IMR-90 (cell line): ENCODE measurements at regions not wholly inside any gene's neighbourhood (a gene's known extent, or its start where the extent isn't known, plus 50 kb on each side); places are given as distances from the start of the nearest gene placed in this dataset.

Experiments used
- ATAC-seq: fragments of 200-7000 bp; cut with Tn5 transposase; 2 replicates; pipeline ENCODE4 v1.9.1; 2020; ENCODE audit warnings: low read depth, mild to moderate bottlenecking, moderate library complexity
- BruUV-seq: library from RNA; stranded (reverse); fragments of 400-500 nt; replicated peaks from 2 replicates; lab custom pipeline; 2021; lab: Mats Ljungman, UMichigan
- CTCF ChIA-PET: fragments of 300-600 bp; formaldehyde crosslinking; extraction: SDS; loops from one replicate; lab custom pipeline; 2021; ENCODE audit warnings: antibody characterized with exemption; lab: Yijun Ruan, JAX
- POLR2A ChIA-PET: fragments of 300-600 bp; sonication (Branson Sonifier 250); formaldehyde crosslinking; loops from one replicate; lab custom pipeline; 2022; ENCODE audit warnings: antibody characterized with exemption; ENCODE audit not compliant: unreplicated experiment; lab: Charles Lee
- DNase-seq: peaks from one replicate; pipeline ENCODE4 v3.0.0; 2013
- H2AFZ ChIP-seq: replicated peaks from 2 replicates; pipeline ENCODE3; 2013; ENCODE audit warnings: low read length, mild to moderate bottlenecking; ENCODE audit not compliant: poor library complexity
- H2AK5ac ChIP-seq: 2 replicates; pipeline ENCODE4 v1.6.1; 2013; ENCODE audit warnings: low read depth, low read length, inconsistent platforms
- H2AK9ac ChIP-seq: replicated peaks from 2 replicates; pipeline ENCODE3; 2013; ENCODE audit warnings: mild to moderate bottlenecking, low read depth, low read length, moderate library complexity; ENCODE audit not compliant: poor library complexity
- H2BK120ac ChIP-seq: 2 replicates; pipeline ENCODE4 v1.6.1; 2013; ENCODE audit warnings: low read depth, low read length, inconsistent platforms
- H2BK15ac ChIP-seq: 3 replicates; pipeline ENCODE4 v1.6.1; 2013; ENCODE audit warnings: low read depth, low read length, inconsistent platforms
- H2BK20ac ChIP-seq: 2 replicates; pipeline ENCODE4 v1.6.1; 2013; ENCODE audit warnings: low read depth, mild to moderate bottlenecking, inconsistent platforms, low read length, moderate library complexity
- H2BK5ac ChIP-seq: 2 replicates; pipeline ENCODE4 v1.6.1; 2013; ENCODE audit warnings: mild to moderate bottlenecking, low read depth, low read length, inconsistent platforms; ENCODE audit not compliant: poor library complexity, severe bottlenecking
- H3K14ac ChIP-seq: replicated peaks from 2 replicates; pipeline ENCODE4 v1.6.1; 2013; ENCODE audit warnings: low read depth, low read length, inconsistent platforms
- H3K18ac ChIP-seq: 2 replicates; pipeline ENCODE4 v1.6.1; 2013; ENCODE audit warnings: low read depth, low read length, control low read depth
- H3K23ac ChIP-seq: 2 replicates; pipeline ENCODE4 v1.6.1; 2013; ENCODE audit warnings: low read depth, low read length, inconsistent platforms
- H3K27ac ChIP-seq: 2 replicates; pipeline ENCODE4 v1.5.1; 2013; ENCODE audit warnings: mild to moderate bottlenecking, control low read depth, low read length; ENCODE audit not compliant: insufficient read depth
- H3K27me3 ChIP-seq: 2 replicates; pipeline ENCODE4 v1.6.1; 2013; ENCODE audit warnings: low read length; ENCODE audit not compliant: control insufficient read depth, insufficient read depth
- H3K36me3 ChIP-seq: 2 replicates; pipeline ENCODE4 v1.6.1; 2013; ENCODE audit warnings: low read length, mixed read lengths; ENCODE audit not compliant: control insufficient read depth, insufficient read depth
- H3K4ac ChIP-seq: 2 replicates; pipeline ENCODE4 v1.6.1; 2013; ENCODE audit warnings: low read depth, low read length, inconsistent platforms
- H3K4me1 ChIP-seq: 2 replicates; pipeline ENCODE4 v1.6.1; 2013; ENCODE audit warnings: low read length, mixed read lengths; ENCODE audit not compliant: control insufficient read depth, insufficient read depth
- H3K4me2 ChIP-seq: 2 replicates; pipeline ENCODE4 v1.6.1; 2013; ENCODE audit warnings: low read depth, mild to moderate bottlenecking, control low read depth, low read length, moderate library complexity
- H3K4me3 ChIP-seq: 2 replicates; pipeline ENCODE4 v1.5.1; 2013; ENCODE audit warnings: low read depth, mild to moderate bottlenecking, control low read depth, low read length, moderate library complexity; ENCODE audit not compliant: insufficient read depth
- H3K56ac ChIP-seq: 2 replicates; pipeline ENCODE4 v1.6.1; 2013; ENCODE audit warnings: low read length, inconsistent platforms; ENCODE audit not compliant: insufficient read depth; ENCODE audit errors: extremely low read depth
- H3K79me1 ChIP-seq, 2 experiments: 2 replicates each; pipeline ENCODE4 v1.6.1; 2013; ENCODE audit warnings: low read length in 2 of 2, inconsistent platforms in 1 of 2, low read depth in 1 of 2
- H3K9ac ChIP-seq: 2 replicates; pipeline ENCODE4 v1.6.1; 2013; ENCODE audit warnings: low read depth, low read length, control low read depth
- H3K9me1 ChIP-seq: 2 replicates; pipeline ENCODE4 v1.6.1; 2013; ENCODE audit warnings: low read length, inconsistent platforms; ENCODE audit not compliant: insufficient read depth
- H3K9me3 ChIP-seq: 2 replicates; pipeline ENCODE4 v1.6.1; 2013; ENCODE audit warnings: low read length; ENCODE audit not compliant: control insufficient read depth, insufficient read depth
- H4K20me1 ChIP-seq: 2 replicates; pipeline ENCODE4 v1.6.1; 2013; ENCODE audit warnings: low read length, inconsistent platforms; ENCODE audit not compliant: insufficient read depth
- H4K5ac ChIP-seq: 2 replicates; pipeline ENCODE4 v1.6.1; 2013; ENCODE audit warnings: mild to moderate bottlenecking, low read depth, low read length, control low read depth
- H4K8ac ChIP-seq, 2 experiments: 2 replicates each; pipeline ENCODE4 v1.6.1; 2013; ENCODE audit warnings: low read depth in 2 of 2, low read length in 2 of 2, control low read depth in 1 of 2, inconsistent platforms in 1 of 2
- H4K91ac ChIP-seq: 2 replicates; pipeline ENCODE4 v1.6.1; 2013; ENCODE audit warnings: low read depth, low read length, inconsistent platforms; ENCODE audit not compliant: insufficient read depth
- CEBPB ChIP-seq: IDR thresholded peaks from 2 replicates; pipeline ENCODE4 v1.6.1; 2012; ENCODE audit warnings: low read depth, low read length, improper control_type of control experiment
- CTCF ChIP-seq: conservative IDR thresholded peaks from 2 replicates; pipeline ENCODE4 v1.5.1; 2012; ENCODE audit warnings: mild to moderate bottlenecking, low read depth, low read length, improper control_type of control experiment
- RAD21 ChIP-seq: IDR thresholded peaks from 2 replicates; pipeline ENCODE4 v1.6.1; 2012; ENCODE audit warnings: low read length, improper control_type of control experiment
- RFX5 ChIP-seq: IDR thresholded peaks from 2 replicates; pipeline ENCODE4 v1.8.0; 2012; ENCODE audit warnings: low read depth, mild to moderate bottlenecking, low read length, moderate library complexity
- SMC3 ChIP-seq: fragments of 150-350 bp; IDR thresholded peaks from 2 replicates; pipeline ENCODE4 v1.6.1; 2016; ENCODE audit warnings: low read depth, mild to moderate bottlenecking, antibody characterized with exemption, low read length, moderate library complexity
- WGBS, 2 experiments: methylation state at CpG; one replicate each; pipeline versions ENCODE4 v1.1.5 to v1.1.7; 2013; ENCODE audit warnings: missing lambda C conversion rate in 2 of 2; ENCODE audit not compliant: insufficient read length in 1 of 2; ENCODE audit errors: extremely low coverage in 2 of 2; 5-methylcytosine and 5-hydroxymethylcytosine counted together
- dilution Hi-C: fragments of 300-500 bp; cut with HindIII; formaldehyde crosslinking; loops from one replicate; pipeline ENCODE4 v1.14.3; 2018; ENCODE audit warnings: low sequenced_read_pairs; ENCODE audit not compliant: unreplicated experiment
- in situ Hi-C: fragments of 300-500 bp; cut with MboI; formaldehyde crosslinking; loops from 3 replicates; pipeline ENCODE4 v1.14.3; 2019; ENCODE audit warnings: low sequenced_read_pairs, inconsistent platforms, mixed read lengths
- intact Hi-C: fragments of 100-400 bp; cut with micrococcal nuclease; formaldehyde crosslinking; loops from 2 replicates; pipeline ENCODE4 v1.10.0; 2022

GRCh38 chr10:131670341-131670740, 230.5 kb upstream of the PPP2R2D start:
- no TSS peak for BruUV-seq
- H3K36me3 ChIP-seq = no peaks in the 10 kb centered on the region
- ATAC-seq (no peak), DNase-seq (no peak)
- intact Hi-C loops (no loop called here), in situ Hi-C loops (no loop called here), dilution Hi-C loops (no loop called here)
- H4K8ac ChIP-seq = no peak overlapping the region
- H3K14ac ChIP-seq = no peak overlapping the region
- no peak overlapping the region for H2AK9ac ChIP-seq
- H3K4ac ChIP-seq = no peak overlapping the region
- POLR2A ChIA-PET = no interaction called here
- H4K91ac ChIP-seq = no peak overlapping the region
- peaks cover 48% of the 10 kb centered on the region for H3K9me3 ChIP-seq
- H3K4me2 ChIP-seq = no peak overlapping the region
- no peaks in the 10 kb centered on the region for H3K27me3 ChIP-seq
- H3K4me3 ChIP-seq = no peak overlapping the region
- no peaks in the 10 kb centered on the region for H3K9me1 ChIP-seq
- no peak overlapping the region for H2BK120ac ChIP-seq
- H2BK20ac ChIP-seq = no peak overlapping the region
- H3K4me1 ChIP-seq = no peaks in the 10 kb centered on the region
- H3K23ac ChIP-seq = no peak overlapping the region
- H3K79me1 ChIP-seq = no peaks in the 10 kb centered on the region
- no peak overlapping the region for H3K56ac ChIP-seq
- H3K27ac ChIP-seq = no peak overlapping the region
- no peak overlapping the region for H2AK5ac ChIP-seq
- no peak for TF ChIP-seq CEBPB
- TF ChIP-seq RAD21 = no peak
- TF ChIP-seq CTCF = no peak
- no peak for TF ChIP-seq RFX5
- no peak for TF ChIP-seq SMC3
- CTCF ChIA-PET = no interaction called here
- H4K5ac ChIP-seq = no peak overlapping the region
- no peak overlapping the region for H2AFZ ChIP-seq
- H2BK15ac ChIP-seq = no peak overlapping the region
- WGBS, 2 experiments = 36% methylated on average over 3 of the region's 5 CpGs; no CpG with 5 or more reads in 1 of the 2 experiments
- H2BK5ac ChIP-seq = no peak overlapping the region
- no peaks in the 10 kb centered on the region for H4K20me1 ChIP-seq
- H3K9ac ChIP-seq = no peak overlapping the region
- no peak overlapping the region for H3K18ac ChIP-seq
